NCI-H524 treated with DMSO at 0.1 percent for 48 hours (cell line): ENCODE measurements at regions not wholly inside any gene's neighbourhood (a gene's known extent, or its start where the extent isn't known, plus 50 kb on each side); places are given as distances from the start of the nearest gene placed in this dataset.

Source experiments
- DNase-seq: peaks from one replicate; lab custom pipeline; 2025; lab: John Stamatoyannopoulos, UW

- no peak for DNase-seq
Measured at GRCh38 chr1:38719880-38720279, 139.7 kb downstream of the RRAGC start.

GRCh38 chr1:38718031-38718430 lies 141.5 kb downstream of the RRAGC start:
- DNase-seq = no peak

- DNase-seq = no peak
Measured at GRCh38 chr1:38716229-38716628, 143.3 kb downstream of the RRAGC start.

- DNase-seq = no peak
Measured at GRCh38 chr1:38715415-38715814, 144.2 kb downstream of the RRAGC start.

- no peak for DNase-seq
Measured at GRCh38 chr1:38712046-38712445, 147.5 kb downstream of the RRAGC start.

GRCh38 chr1:38708701-38709258 lies 150.8 kb downstream of the RRAGC start:
- no peak for DNase-seq

GRCh38 chr1:38701088-38701487 lies 158.5 kb downstream of the RRAGC start:
- no peak for DNase-seq

GRCh38 chr1:38700077-38700470 lies 159.5 kb downstream of the RRAGC start:
- no peak for DNase-seq

GRCh38 chr1:38699330-38700076 lies 160.1 kb downstream of the RRAGC start:
- DNase-seq = no peak

GRCh38 chr1:38697387-38697786 lies 162.2 kb downstream of the RRAGC start:
- DNase-seq = no peak

GRCh38 chr1:38696371-38696770 lies 163.2 kb downstream of the RRAGC start:
- DNase-seq = no peak

GRCh38 chr1:38693759-38694158 lies 165.8 kb downstream of the RRAGC start:
- DNase-seq = no peak

GRCh38 chr1:38693031-38693430 lies 166.5 kb downstream of the RRAGC start:
- DNase-seq = no peak

- DNase-seq = no peak
Measured at GRCh38 chr1:38690790-38691449, 168.7 kb downstream of the RRAGC start.

- DNase-seq = no peak
Measured at GRCh38 chr1:38686927-38687255, 172.7 kb downstream of the RRAGC start.

- no peak for DNase-seq
Measured at GRCh38 chr1:38686167-38686926, 173.2 kb downstream of the RRAGC start.

GRCh38 chr1:38685388-38685787 lies 174.2 kb downstream of the RRAGC start:
- peak; percentile 28 for DNase-seq

- no peak for DNase-seq
Measured at GRCh38 chr1:38680801-38681510, 178.6 kb downstream of the RRAGC start.

- no peak for DNase-seq
Measured at GRCh38 chr1:38677756-38678155, 181.8 kb downstream of the RRAGC start.

- no peak for DNase-seq
Measured at GRCh38 chr1:38677311-38677710, 182.3 kb downstream of the RRAGC start.

GRCh38 chr1:38672692-38673091 lies 186.9 kb downstream of the RRAGC start:
- no peak for DNase-seq

- DNase-seq = no peak
Measured at GRCh38 chr1:38671221-38671620, 188.4 kb downstream of the RRAGC start.
